Prostate gland (tissue), 2 donors: ENCODE measurements at regions not wholly inside any gene's neighbourhood (a gene's known extent, or its start where the extent isn't known, plus 50 kb on each side); places are given as distances from the start of the nearest gene placed in this dataset.

Experiments used
- POLR2AphosphoS5 ChIP-seq: sonication (generic); formaldehyde crosslinking; IDR thresholded peaks from one replicate; pipeline ENCODE4 v1.6.1; 2017; ENCODE audit warnings: antibody characterized with exemption
- TF ChIP-seq, protein P1 (sequence below), 4 experiments: fragments of 200-600 bp in 2 of 4; fragments of 450-650 bp in 2 of 4; sonication (generic) in 2 of 4; IDR thresholded peaks; 1 replicate in 3 of 4; 2 replicates in 1 of 4; pipeline ENCODE4 v1.5.1; 2016 to 2019; ENCODE audit warnings: antibody characterized with exemption in 4 of 4, mild to moderate bottlenecking in 2 of 4, moderate library complexity in 2 of 4

DNA sequence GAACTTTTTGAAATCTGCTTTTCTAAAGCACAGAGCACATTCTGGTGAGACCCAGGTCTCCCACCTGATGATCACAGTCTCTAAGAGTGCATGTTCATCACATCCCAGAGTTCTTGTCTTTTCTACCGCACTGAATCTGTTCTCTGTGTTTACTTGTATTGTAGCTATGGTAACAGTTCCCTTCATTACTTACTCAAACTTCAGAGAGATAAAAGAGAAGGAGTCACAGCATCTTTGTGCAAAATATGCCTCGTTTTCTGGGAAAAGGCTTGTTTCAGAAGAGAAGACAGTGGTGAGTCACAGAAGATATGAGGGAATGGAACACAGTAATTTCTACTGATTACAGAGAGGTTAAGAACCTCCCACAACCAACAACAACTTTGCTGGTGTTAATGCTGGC lies 580.6 kb downstream of the PLA2G4A start:
- TF ChIP-seq, protein P1, sequence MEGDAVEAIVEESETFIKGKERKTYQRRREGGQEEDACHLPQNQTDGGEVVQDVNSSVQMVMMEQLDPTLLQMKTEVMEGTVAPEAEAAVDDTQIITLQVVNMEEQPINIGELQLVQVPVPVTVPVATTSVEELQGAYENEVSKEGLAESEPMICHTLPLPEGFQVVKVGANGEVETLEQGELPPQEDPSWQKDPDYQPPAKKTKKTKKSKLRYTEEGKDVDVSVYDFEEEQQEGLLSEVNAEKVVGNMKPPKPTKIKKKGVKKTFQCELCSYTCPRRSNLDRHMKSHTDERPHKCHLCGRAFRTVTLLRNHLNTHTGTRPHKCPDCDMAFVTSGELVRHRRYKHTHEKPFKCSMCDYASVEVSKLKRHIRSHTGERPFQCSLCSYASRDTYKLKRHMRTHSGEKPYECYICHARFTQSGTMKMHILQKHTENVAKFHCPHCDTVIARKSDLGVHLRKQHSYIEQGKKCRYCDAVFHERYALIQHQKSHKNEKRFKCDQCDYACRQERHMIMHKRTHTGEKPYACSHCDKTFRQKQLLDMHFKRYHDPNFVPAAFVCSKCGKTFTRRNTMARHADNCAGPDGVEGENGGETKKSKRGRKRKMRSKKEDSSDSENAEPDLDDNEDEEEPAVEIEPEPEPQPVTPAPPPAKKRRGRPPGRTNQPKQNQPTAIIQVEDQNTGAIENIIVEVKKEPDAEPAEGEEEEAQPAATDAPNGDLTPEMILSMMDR (IDR thresholded peaks at IDR 0.05): no peak
- no peak for TF ChIP-seq POLR2AphosphoS5
